ENCODE measurements at regions not wholly inside any gene's neighbourhood (a gene's known extent, or its start where the extent isn't known, plus 50 kb on each side); places are given as distances from the start of the nearest gene placed in this dataset.
A peak's percentile ranks its signal among the peaks of the same experiment; 100 is the strongest.

DNA sequence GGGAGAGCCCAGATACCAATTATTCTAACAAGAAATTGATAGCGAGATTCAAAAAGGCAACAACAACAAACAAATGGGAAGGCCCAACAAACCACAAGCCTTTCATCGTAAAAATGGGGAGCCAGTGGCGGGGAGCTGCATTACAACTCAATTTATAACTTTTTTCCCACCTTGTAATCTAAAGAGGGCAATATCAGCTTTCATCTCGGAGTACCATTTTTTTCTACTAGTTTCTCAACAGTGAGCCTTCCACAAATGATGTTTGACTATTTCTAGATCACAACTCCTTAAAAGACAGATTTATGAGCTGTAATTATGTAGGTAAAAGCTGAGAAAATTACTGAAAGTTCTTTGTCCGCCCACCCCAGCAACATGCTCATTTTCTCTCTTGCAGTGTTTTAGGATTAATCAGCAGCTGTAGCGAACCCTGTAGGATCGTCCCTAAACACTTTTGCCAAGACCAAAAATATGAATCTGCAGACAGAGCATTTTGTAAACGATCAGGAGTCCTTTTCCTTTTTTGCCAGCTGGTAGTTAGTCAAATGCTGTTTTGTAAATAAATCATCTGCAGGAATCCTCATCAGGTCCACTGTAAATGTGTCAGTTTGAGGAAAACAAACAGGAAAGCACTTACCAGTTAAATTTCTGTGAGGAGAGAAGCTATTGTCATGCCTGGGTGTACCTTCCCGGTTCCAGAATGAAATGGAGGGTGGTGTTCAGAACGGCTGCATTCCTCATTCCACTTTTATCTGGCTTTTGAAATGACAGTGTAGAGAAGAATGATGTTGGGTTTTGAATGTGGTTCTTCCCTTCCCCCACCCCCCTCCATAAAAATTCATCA, 53.2 kb downstream of the EEF1B2 start:
- DNase-seq (ENCODE audit: low spot score), result peak; percentile 2

DNA sequence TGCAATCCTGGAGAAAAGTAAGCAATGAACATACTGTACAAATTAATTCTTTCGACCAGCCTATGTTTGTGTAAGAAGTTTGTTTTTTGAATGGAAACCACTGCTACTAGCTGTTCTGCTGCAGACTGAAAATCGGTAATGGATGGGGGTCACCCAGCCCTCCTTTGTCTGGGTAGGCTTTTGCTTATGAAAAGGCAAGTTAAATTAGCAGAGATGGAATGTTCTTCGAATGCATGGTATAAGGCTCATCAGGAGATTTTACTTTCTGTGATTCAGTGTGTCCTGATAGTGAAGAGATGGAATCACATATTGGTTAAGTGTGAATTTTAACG, 53.8 kb downstream of the EEF1B2 start:
- no peak for DNase-seq (ENCODE audit: low spot score)

DNA sequence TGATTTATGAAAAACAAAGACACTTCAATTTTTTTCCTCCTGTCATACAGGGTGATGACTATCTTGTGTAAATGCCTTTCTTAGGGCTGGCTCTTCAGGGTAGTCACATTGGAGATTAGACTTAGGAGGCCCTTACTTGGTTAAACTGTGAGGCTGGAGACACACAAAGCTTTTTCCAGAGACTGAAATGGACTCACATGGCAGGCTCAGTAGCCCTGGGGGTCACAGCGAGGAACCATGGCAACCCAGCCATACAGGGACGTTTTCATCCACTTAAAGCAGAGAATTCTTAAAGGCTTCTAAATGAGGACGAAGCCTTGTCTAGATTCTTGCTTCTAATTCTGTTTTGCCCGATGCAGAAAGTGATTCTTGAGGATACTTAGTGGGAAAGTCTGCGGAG, 57.3 kb upstream of the ZDBF2 start:
- DNase-seq (ENCODE audit: low spot score), result no peak

DNA sequence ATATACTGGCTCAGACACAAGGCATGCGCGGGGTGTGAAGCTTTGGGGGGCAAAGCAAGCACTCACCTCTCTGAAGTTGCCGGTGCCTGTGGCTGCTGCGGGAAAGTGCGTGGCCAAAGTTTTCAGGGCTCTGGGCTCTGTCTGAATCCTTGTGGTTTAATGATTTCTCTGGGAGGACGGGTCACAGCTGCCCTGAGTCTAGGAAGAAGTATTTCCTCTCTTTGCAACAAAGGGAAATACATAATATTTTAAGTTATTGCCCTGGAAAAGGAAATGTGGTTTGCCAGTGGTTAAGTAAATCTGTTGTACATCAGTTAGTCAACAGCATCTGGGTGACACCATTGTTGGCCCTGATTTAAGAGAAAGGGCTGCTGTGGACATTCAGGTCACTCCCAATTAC, 56.7 kb upstream of the ZDBF2 start:
- peak; percentile 10 for DNase-seq (ENCODE audit: low spot score)

DNA sequence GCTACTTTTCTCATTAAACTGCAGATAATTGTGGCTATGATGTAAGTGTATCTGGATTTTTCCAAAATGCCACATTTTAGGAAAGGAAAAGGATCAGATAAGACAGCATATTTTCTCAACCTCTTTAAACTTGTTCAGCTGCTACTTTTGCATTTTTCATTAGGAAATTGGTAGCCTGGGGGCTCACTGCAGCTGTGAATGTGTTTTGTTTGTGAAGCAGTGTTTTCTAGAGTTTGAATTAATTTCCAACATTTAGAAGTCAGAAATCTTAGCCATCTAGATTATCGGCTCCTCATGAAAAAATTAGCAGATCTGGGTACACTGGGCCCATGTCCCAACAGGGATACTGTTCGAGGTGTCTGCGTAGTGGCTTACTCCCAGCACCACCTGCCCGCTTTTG, 56.3 kb upstream of the ZDBF2 start:
- no peak for DNase-seq (ENCODE audit: low spot score)

DNA sequence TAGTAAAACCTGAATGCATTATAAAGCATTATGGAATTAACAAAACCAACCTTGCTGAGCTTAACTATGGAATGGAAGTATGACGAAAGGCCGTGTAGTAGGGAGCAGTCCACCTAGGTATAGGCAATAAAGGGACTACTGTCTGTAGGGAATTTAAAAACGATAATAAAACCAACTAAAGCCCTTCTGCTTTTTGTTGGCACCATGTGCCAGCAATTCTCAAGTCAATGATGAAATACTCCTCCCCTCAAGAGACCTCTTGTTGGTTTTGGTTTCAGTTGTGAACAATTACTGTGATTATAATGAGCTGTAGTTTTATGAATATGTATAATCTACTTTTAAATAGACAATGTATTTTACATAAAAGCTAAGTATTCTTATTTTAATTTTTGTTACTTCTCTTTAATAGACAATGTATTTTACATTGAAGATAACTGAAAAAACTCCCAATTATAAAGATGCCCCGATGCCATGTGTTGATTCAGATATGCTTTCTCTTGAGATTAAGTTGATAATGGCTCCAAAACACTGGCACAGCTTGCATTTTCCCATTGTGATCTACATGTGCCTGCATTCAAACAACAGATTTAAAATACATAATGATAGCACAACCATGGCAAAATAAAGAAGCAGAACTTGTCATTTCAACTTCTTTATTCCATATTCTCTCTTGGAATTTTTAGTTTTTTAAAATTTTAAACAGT, 55.5 kb upstream of the ZDBF2 start:
- DNase-seq (ENCODE audit: low spot score), result no peak

DNA sequence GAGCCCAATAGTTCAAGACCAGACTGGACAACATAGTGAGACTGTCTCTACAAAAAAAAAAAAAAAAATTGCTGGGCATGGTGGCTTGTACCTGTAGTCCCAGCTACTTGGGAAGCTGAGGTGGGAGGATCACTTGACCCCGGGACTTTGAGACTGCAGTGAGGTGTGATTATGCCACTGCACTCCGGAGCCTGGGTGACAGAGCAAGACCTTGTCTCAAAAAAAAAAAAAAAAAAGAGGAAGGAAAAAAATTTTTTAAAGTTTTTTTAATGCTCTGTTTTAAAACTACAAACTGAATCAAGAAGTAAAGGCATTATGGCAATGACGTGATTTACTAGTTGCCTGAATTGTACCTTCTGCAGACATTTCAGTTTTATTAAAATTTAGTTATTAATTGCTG, 54.5 kb upstream of the ZDBF2 start:
- no peak for DNase-seq (ENCODE audit: low spot score)

DNA sequence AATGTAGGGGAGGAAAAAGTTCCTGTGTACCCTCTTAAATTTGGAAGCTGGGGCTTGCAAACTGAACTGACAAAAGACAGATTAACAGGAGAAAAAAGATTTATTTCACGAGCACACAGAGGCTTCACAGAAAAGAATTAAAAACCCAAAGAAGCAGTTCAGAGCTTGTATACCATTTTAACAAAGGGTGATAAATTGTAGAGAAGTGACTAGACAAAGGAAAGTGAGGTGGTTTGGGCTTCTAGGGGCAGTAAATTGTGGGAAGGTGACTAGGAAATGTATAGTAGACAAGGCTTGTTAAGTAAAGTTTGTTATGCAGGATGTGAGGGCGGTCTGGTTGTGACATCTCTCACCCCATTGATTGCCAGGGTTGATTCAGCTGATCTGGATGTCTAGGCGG, 53.5 kb upstream of the ZDBF2 start:
- no peak for DNase-seq (ENCODE audit: low spot score)

Data from kidney capillary endothelial cell (primary cell).